ENCODE measurements at regions not wholly inside any gene's neighbourhood (a gene's known extent, or its start where the extent isn't known, plus 50 kb on each side); places are given as distances from the start of the nearest gene placed in this dataset.

DNA sequence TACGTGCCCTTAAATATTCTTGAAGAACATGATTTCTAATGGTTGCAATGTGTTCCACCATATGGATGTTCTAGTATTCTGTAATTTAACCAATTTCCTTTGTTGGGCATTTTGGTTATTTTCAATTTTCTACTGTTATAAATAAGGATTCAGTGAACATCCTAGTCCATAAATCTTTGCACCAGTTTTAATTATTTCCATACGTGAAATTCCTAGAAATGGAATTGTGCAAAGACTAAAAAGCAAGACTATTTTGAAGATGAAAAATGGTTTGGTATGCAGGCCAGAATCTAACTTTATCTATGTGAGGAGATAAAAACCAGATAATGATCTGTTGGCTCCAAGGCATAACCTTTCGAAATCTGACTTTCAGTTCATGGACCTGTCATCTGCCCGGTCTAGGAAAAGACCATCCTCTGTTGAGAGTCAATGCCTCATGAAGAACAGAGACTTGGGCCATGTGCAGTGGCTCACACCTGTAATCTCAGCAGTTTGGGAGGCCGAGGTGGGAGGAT is 633.2 kb upstream of the NRP1 start:
- H3K27me3 ChIP-seq (ENCODE audit: control insufficient read depth, extremely low read depth, insufficient read depth, low read length): no peaks in the 10 kb centered on the region
- no peaks in the 10 kb centered on the region for H4K20me1 ChIP-seq (ENCODE audit: control insufficient read depth, extremely low read depth, insufficient read depth, low read length)
- no peaks in the 10 kb centered on the region for H3K9me1 ChIP-seq (ENCODE audit: control insufficient read depth, extremely low read depth, insufficient read depth, low read length)
- no peak overlapping the region for H3K4me2 ChIP-seq (ENCODE audit: control insufficient read depth, extremely low read depth, insufficient read depth, low read depth, low read length)
- H3K4me1 ChIP-seq (ENCODE audit: control insufficient read depth, extremely low read depth, insufficient read depth, low read length): no peaks in the 10 kb centered on the region
- H3K79me2 ChIP-seq (ENCODE audit: control insufficient read depth, insufficient read depth, low read length): no peaks in the 10 kb centered on the region
- H3K27ac ChIP-seq (ENCODE audit: control insufficient read depth, insufficient read depth, low read length): no peak overlapping the region
- H3K9ac ChIP-seq (ENCODE audit: control insufficient read depth, extremely low read depth, insufficient read depth, low read length): no peak overlapping the region
- dilution Hi-C loops (cut with MboI; ENCODE audit: extremely low pct_ligation_motif_present, low sequenced_read_pairs): no loop called here
- H3K9me3 ChIP-seq (ENCODE audit: control insufficient read depth, low read depth, low read length): no peaks in the 10 kb centered on the region
- TF ChIP-seq, protein P1, sequence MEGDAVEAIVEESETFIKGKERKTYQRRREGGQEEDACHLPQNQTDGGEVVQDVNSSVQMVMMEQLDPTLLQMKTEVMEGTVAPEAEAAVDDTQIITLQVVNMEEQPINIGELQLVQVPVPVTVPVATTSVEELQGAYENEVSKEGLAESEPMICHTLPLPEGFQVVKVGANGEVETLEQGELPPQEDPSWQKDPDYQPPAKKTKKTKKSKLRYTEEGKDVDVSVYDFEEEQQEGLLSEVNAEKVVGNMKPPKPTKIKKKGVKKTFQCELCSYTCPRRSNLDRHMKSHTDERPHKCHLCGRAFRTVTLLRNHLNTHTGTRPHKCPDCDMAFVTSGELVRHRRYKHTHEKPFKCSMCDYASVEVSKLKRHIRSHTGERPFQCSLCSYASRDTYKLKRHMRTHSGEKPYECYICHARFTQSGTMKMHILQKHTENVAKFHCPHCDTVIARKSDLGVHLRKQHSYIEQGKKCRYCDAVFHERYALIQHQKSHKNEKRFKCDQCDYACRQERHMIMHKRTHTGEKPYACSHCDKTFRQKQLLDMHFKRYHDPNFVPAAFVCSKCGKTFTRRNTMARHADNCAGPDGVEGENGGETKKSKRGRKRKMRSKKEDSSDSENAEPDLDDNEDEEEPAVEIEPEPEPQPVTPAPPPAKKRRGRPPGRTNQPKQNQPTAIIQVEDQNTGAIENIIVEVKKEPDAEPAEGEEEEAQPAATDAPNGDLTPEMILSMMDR (optimal IDR thresholded peaks at IDR 0.05 in 1 of 3, IDR thresholded peaks at IDR 0.05 in 1 of 3, conservative IDR thresholded peaks at IDR 0.05 in 1 of 3; ENCODE audit: extremely low read depth in 1 of 3, insufficient read depth in 2 of 3, low read length in 3 of 3): no peak
- TF ChIP-seq EZH2 (IDR thresholded peaks at IDR 0.05; ENCODE audit: low read length): no peak
- FAIRE-seq (no peak), DNase-seq (ENCODE audit: low read depth, low spot score) (no peak)
- no peaks in the 10 kb centered on the region for H3K36me3 ChIP-seq (ENCODE audit: control insufficient read depth in 2 of 2, extremely low read depth in 1 of 2, insufficient read depth in 2 of 2, low read length in 2 of 2)
- no peak overlapping the region for H2AFZ ChIP-seq (ENCODE audit: control insufficient read depth, low read length)
- H3K4me3 ChIP-seq (ENCODE audit: control insufficient read depth in 2 of 3, extremely low read depth in 1 of 3, insufficient read depth in 2 of 3, low read depth in 1 of 3, low read length in 3 of 3): no peak overlapping the region

DNA sequence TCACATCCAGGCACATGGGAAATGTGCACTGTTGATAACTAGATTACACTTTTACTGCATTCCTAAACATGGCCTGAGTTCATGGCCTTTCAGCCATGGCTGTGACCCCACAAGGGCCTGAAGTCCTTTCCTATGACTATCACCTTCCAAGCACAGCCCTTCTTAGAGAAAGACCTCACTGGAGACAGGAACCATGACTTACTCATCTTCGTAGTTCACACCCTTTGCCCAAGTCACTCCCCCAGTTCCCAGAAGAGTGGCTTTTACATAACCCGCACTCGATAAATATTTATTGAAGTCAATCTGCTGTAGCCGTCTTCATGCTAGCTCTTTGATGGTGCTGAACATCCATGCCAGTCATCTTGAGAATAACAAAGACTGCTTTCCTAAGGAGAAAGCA is 632.5 kb upstream of the NRP1 start:
- Histone ChIP-seq H2AFZ (ENCODE audit: control insufficient read depth, low read length) (no peak overlapping the region), H3K36me3 (ENCODE audit: control insufficient read depth in 2 of 2, extremely low read depth in 1 of 2, insufficient read depth in 2 of 2, low read length in 2 of 2) (no peaks in the 10 kb centered on the region), H3K79me2 (ENCODE audit: control insufficient read depth, insufficient read depth, low read length) (no peaks in the 10 kb centered on the region), H3K9ac (ENCODE audit: control insufficient read depth, extremely low read depth, insufficient read depth, low read length) (no peak overlapping the region), H4K20me1 (ENCODE audit: control insufficient read depth, extremely low read depth, insufficient read depth, low read length) (no peaks in the 10 kb centered on the region), H3K27ac (ENCODE audit: control insufficient read depth, insufficient read depth, low read length) (no peak overlapping the region), H3K27me3 (ENCODE audit: control insufficient read depth, extremely low read depth, insufficient read depth, low read length) (no peaks in the 10 kb centered on the region), H3K9me3 (ENCODE audit: control insufficient read depth, low read depth, low read length) (no peaks in the 10 kb centered on the region), H3K9me1 (ENCODE audit: control insufficient read depth, extremely low read depth, insufficient read depth, low read length) (no peaks in the 10 kb centered on the region), H3K4me3 (ENCODE audit: control insufficient read depth in 2 of 3, extremely low read depth in 1 of 3, insufficient read depth in 2 of 3, low read depth in 1 of 3, low read length in 3 of 3) (no peak overlapping the region), H3K4me2 (ENCODE audit: control insufficient read depth, extremely low read depth, insufficient read depth, low read depth, low read length) (no peak overlapping the region), H3K4me1 (ENCODE audit: control insufficient read depth, extremely low read depth, insufficient read depth, low read length) (no peaks in the 10 kb centered on the region)
- TF ChIP-seq, protein P1 (optimal IDR thresholded peaks at IDR 0.05 in 1 of 3, IDR thresholded peaks at IDR 0.05 in 1 of 3, conservative IDR thresholded peaks at IDR 0.05 in 1 of 3; ENCODE audit: extremely low read depth in 1 of 3, insufficient read depth in 2 of 3, low read length in 3 of 3): no peak
- no peak for TF ChIP-seq EZH2 (IDR thresholded peaks at IDR 0.05; ENCODE audit: low read length)
- DNase-seq (ENCODE audit: low read depth, low spot score): no peak
- dilution Hi-C loops (cut with MboI; ENCODE audit: extremely low pct_ligation_motif_present, low sequenced_read_pairs): no loop called here
- FAIRE-seq: no peak

All from keratinocyte (primary cell).